ENCODE measurements at regions not wholly inside any gene's neighbourhood (a gene's known extent, or its start where the extent isn't known, plus 50 kb on each side); places are given as distances from the start of the nearest gene placed in this dataset.

GRCh38 chr15:36090286-36090946, 489.0 kb upstream of the CDIN1 start:
- Mint-ChIP-seq H3K27me3 (no peaks in the 10 kb centered on the region), H3K9me3 (peaks cover 6% of the 10 kb centered on the region), H3K27ac (no peak overlapping the region), H3K4me1 (no peaks in the 10 kb centered on the region), H3K36me3 (ENCODE audit: low read depth) (no peaks in the 10 kb centered on the region), H3K4me3 (no peak overlapping the region)
- ATAC-seq = no peak
- no peak for DNase-seq

DNA sequence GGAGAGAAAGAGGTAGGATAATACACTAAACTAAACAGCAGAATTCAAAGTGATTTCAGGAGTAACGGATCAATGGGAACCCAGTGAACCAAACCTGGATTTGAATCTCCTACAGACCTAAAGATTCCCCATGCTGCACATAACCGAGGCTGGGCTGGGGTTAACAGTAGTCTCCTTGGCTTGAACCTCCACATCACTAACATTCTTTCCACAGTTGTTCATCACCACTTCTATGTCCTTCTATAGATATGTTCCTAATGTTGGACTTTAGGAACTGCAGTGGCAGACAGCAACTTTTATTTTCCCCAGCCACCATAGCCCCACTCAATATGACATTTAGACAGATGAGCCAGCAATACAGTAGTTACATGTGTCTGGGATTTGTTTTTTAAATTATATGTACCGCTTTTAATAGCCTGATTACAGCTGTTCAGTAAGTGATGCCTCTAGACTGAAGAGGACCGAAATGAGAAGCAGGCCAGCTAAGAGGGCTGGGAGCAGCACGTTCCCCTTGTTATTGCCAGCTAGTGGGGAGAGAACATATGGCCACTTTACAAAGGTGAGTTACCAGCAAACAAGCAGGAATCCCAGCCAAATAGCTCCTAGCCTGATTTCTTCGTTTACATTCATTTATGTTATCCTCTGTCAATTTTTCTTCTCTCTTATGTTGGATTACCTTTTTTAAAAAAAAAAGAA, 472.6 kb upstream of the CDIN1 start:
- no peaks in the 10 kb centered on the region for H3K27me3 Mint-ChIP-seq
- no peak for DNase-seq
- H3K27ac Mint-ChIP-seq = no peak overlapping the region
- no peaks in the 10 kb centered on the region for H3K4me1 Mint-ChIP-seq
- H3K9me3 Mint-ChIP-seq = no peaks in the 10 kb centered on the region
- H3K4me3 Mint-ChIP-seq = no peak overlapping the region
- no peak for ATAC-seq
- H3K36me3 Mint-ChIP-seq (ENCODE audit: low read depth) = no peaks in the 10 kb centered on the region

DNA sequence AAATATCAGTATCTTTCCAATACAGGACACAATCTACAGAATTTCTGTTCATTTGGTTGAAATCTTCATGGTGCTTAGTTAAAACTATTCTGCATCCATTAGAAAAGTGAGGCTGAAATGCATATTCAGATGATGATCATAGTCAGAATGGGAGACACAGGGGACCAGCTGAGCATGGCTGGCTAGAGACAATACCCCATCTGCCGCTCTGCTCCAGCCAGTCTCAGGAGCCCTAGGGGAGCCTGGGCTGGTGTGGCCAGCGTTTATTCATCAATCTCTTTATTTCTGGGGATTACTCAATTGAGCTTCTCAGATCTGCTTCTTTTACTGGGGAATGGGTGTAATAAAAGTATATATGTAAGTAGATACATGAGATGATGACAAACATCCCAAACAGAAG, 470.9 kb upstream of the CDIN1 start:
- Mint-ChIP-seq H3K4me1 (no peaks in the 10 kb centered on the region), H3K27ac (no peak overlapping the region), H3K4me3 (no peak overlapping the region), H3K27me3 (no peaks in the 10 kb centered on the region), H3K36me3 (ENCODE audit: low read depth) (no peaks in the 10 kb centered on the region), H3K9me3 (no peaks in the 10 kb centered on the region)
- ATAC-seq (no peak), DNase-seq (no peak)

GRCh38 chr15:36109943-36110658, 469.3 kb upstream of the CDIN1 start:
- H3K27me3 Mint-ChIP-seq = no peaks in the 10 kb centered on the region
- H3K4me1 Mint-ChIP-seq = no peaks in the 10 kb centered on the region
- H3K36me3 Mint-ChIP-seq (ENCODE audit: low read depth) = no peaks in the 10 kb centered on the region
- no peak for DNase-seq
- no peak for ATAC-seq
- H3K4me3 Mint-ChIP-seq = no peak overlapping the region
- H3K27ac Mint-ChIP-seq = no peak overlapping the region
- peaks cover 3% of the 10 kb centered on the region for H3K9me3 Mint-ChIP-seq

- Mint-ChIP-seq H3K27me3 (no peaks in the 10 kb centered on the region), H3K4me1 (no peaks in the 10 kb centered on the region), H3K36me3 (ENCODE audit: low read depth) (no peaks in the 10 kb centered on the region), H3K27ac (no peak overlapping the region), H3K4me3 (no peak overlapping the region), H3K9me3 (peaks cover 3% of the 10 kb centered on the region)
- DNase-seq = no peak
- no peak for ATAC-seq
These were observed 468.8 kb upstream of the CDIN1 start for GRCh38 chr15:36110659-36110993.

- H3K27ac Mint-ChIP-seq = no peak overlapping the region
- no peaks in the 10 kb centered on the region for H3K36me3 Mint-ChIP-seq (ENCODE audit: low read depth)
- no peak for DNase-seq
- H3K27me3 Mint-ChIP-seq = no peaks in the 10 kb centered on the region
- no peak for ATAC-seq
- H3K4me1 Mint-ChIP-seq = no peaks in the 10 kb centered on the region
- no peak overlapping the region for H3K4me3 Mint-ChIP-seq
- peaks cover 8% of the 10 kb centered on the region for H3K9me3 Mint-ChIP-seq
These were observed 462.1 kb upstream of the CDIN1 start for GRCh38 chr15:36117296-36117787.

DNA sequence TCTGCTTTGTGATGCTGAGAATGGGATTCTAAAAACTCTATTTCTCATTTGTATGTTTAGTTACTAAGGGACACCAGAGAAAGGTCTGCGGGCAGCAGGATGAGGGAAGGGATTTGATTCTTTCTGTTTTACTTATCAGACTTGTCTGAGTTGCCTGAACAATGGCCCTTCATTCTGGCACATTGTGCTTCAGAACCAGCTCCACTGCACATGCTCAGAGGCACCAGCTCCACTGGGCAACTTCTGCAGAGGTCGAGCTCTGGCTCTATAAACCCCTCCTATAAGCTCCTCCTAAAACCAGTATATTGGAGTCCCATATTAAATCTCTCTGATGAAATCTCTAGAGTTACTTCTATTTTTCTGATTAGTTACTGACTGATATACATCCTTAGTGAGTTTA, 453.2 kb upstream of the CDIN1 start:
- Mint-ChIP-seq H3K4me1 (no peaks in the 10 kb centered on the region), H3K27me3 (no peaks in the 10 kb centered on the region), H3K4me3 (no peak overlapping the region), H3K36me3 (ENCODE audit: low read depth) (no peaks in the 10 kb centered on the region), H3K27ac (no peak overlapping the region), H3K9me3 (no peaks in the 10 kb centered on the region)
- ATAC-seq (no peak), DNase-seq (no peak)

GRCh38 chr15:36130641-36131310, 448.6 kb upstream of the CDIN1 start:
- H3K27ac Mint-ChIP-seq = no peak overlapping the region
- H3K9me3 Mint-ChIP-seq = no peaks in the 10 kb centered on the region
- no peaks in the 10 kb centered on the region for H3K27me3 Mint-ChIP-seq
- DNase-seq (no peak), ATAC-seq (no peak)
- no peaks in the 10 kb centered on the region for H3K36me3 Mint-ChIP-seq (ENCODE audit: low read depth)
- no peaks in the 10 kb centered on the region for H3K4me1 Mint-ChIP-seq
- no peak overlapping the region for H3K4me3 Mint-ChIP-seq

DNA sequence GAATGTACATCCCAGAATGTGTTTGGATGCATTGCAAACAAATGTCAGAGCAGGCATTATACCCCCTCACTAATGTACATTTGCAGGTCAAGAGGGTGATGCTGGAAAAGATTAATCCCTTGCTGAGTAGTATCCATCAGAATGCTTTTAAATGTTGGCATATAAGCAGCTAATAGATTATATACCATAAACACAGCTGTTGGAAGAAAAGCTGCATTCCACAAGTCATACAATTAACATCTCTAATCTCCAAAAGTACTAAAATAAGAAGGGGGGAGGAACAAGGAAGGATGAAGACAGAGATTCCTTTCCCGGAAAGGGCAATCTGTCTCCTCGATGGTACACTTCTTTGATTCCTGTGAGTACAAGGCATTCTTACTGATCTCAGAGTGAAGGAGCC, 445.7 kb upstream of the CDIN1 start:
- no peaks in the 10 kb centered on the region for H3K9me3 Mint-ChIP-seq
- ATAC-seq = no peak
- no peaks in the 10 kb centered on the region for H3K36me3 Mint-ChIP-seq (ENCODE audit: low read depth)
- H3K27me3 Mint-ChIP-seq = no peaks in the 10 kb centered on the region
- no peak overlapping the region for H3K4me3 Mint-ChIP-seq
- no peak for DNase-seq
- H3K27ac Mint-ChIP-seq = no peak overlapping the region
- H3K4me1 Mint-ChIP-seq = no peaks in the 10 kb centered on the region

DNA sequence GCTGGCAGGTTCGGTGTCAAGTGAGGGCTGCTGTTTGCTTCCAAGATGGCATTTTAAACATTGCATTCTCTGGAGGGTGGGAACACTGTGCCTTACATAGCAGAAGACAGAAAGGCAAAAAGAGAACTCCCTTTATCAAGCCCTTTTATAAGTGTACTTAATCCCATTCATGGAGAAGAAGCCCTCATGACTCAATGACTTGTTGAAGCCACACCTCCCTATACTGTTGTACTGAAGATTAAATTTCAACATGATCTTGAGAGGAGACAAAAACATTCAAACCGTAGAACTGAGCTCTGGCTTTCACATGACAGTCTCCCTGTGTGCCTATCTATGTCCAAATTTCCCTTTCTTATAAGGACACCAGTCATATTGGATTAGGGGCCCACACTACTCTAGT, 443.4 kb upstream of the CDIN1 start:
- DNase-seq (no peak), ATAC-seq (no peak)
- Mint-ChIP-seq H3K27ac (no peak overlapping the region), H3K36me3 (ENCODE audit: low read depth) (no peaks in the 10 kb centered on the region), H3K4me3 (no peak overlapping the region), H3K9me3 (no peaks in the 10 kb centered on the region), H3K4me1 (no peaks in the 10 kb centered on the region), H3K27me3 (no peaks in the 10 kb centered on the region)

GRCh38 chr15:36152936-36153335, 426.5 kb upstream of the CDIN1 start:
- Mint-ChIP-seq H3K27ac (no peak overlapping the region), H3K4me3 (no peak overlapping the region), H3K4me1 (no peaks in the 10 kb centered on the region), H3K27me3 (peaks cover 1% of the 10 kb centered on the region), H3K9me3 (peaks cover 8% of the 10 kb centered on the region), H3K36me3 (ENCODE audit: low read depth) (no peaks in the 10 kb centered on the region)
- ATAC-seq (no peak), DNase-seq (no peak)

DNA sequence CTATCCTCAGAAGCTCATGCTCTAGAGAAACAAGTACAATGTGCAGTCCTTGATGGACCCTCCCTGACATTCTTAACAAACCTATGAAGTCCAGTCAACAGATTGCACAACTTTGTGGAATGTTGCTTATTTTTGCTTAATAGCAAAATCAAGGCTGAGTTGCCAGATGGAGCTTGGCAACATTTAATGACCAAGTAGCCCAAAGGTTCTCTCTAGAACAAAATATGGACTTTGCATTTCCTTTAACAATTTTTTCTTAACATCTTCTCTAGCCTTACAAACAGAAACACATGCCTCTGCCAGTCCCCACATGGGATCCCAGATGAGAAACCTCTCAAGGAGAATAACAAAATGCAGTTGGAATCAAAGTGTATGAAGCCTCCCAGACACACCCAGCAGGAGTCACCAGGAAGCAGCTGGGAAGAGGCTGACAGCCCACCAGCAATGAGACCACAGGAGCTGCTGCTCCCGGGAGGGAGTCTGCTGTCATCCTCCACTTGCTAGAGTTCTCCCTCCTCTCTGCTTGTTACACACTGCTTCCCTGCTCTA, 422.5 kb upstream of the CDIN1 start:
- DNase-seq = no peak
- peaks cover 4% of the 10 kb centered on the region for H3K9me3 Mint-ChIP-seq

GRCh38 chr15:36160351-36160750, 419.1 kb upstream of the CDIN1 start:
- Mint-ChIP-seq H3K27ac (no peak overlapping the region), H3K27me3 (peaks cover 1% of the 10 kb centered on the region), H3K4me1 (no peaks in the 10 kb centered on the region), H3K4me3 (no peak overlapping the region), H3K36me3 (ENCODE audit: low read depth) (no peaks in the 10 kb centered on the region), H3K9me3 (peaks cover 7% of the 10 kb centered on the region)
- no peak for DNase-seq
- ATAC-seq = no peak

More for the DNA sequence above, 422.5 kb upstream of the CDIN1 start:
- H3K27me3 Mint-ChIP-seq = peaks cover 1% of the 10 kb centered on the region
- no peak for ATAC-seq
- no peaks in the 10 kb centered on the region for H3K4me1 Mint-ChIP-seq
- H3K4me3 Mint-ChIP-seq = no peak overlapping the region
- no peak overlapping the region for H3K27ac Mint-ChIP-seq
- H3K36me3 Mint-ChIP-seq (ENCODE audit: low read depth) = no peaks in the 10 kb centered on the region

DNA sequence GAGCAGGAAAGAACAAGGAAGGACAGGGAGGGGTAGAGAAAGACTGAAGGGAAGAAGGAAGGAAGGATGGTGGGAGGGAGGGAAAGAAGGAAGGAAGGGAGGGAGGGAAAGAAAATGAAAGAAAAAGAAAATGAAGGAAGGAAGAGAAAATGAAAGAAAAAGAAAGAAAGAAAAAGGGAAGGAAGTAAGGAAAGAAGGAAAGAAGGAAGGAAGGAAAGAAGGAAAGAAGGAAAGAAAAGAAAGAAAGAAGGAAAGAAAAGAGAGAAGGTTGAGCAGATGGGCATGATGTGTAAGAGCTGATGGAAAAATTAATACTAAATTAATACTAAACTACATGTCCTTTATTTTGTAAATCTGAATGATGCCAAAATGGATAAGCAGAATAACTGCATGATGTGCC, 418.3 kb upstream of the CDIN1 start:
- Mint-ChIP-seq H3K9me3 (peaks cover 10% of the 10 kb centered on the region), H3K4me3 (no peak overlapping the region), H3K36me3 (ENCODE audit: low read depth) (no peaks in the 10 kb centered on the region), H3K27me3 (peaks cover 1% of the 10 kb centered on the region), H3K27ac (no peak overlapping the region), H3K4me1 (no peaks in the 10 kb centered on the region)
- no peak for DNase-seq
- no peak for ATAC-seq

Data from activated naive CD8-positive, alpha-beta T cell treated with anti-CD3 and anti-CD28 coated beads, Interleukin-2, amount 50 U/mL, for 24 hours (primary cell).